Osteoblast (primary cell): ENCODE measurements at regions not wholly inside any gene's neighbourhood (a gene's known extent, or its start where the extent isn't known, plus 50 kb on each side); places are given as distances from the start of the nearest gene placed in this dataset.

ENCODE experiments used
- DNase-seq: peaks from one replicate; pipeline ENCODE4 v3.0.0; 2011; ENCODE audit warnings: low spot score, mixed read lengths; ENCODE audit not compliant: insufficient read length; ENCODE audit errors: missing footprints
- H2AFZ ChIP-seq: 2 replicates; pipeline ENCODE4 v1.6.0; 2011; ENCODE audit warnings: mild to moderate bottlenecking, low read length
- H3K27ac ChIP-seq: 2 replicates; pipeline ENCODE4 v1.5.1; 2011; ENCODE audit warnings: mild to moderate bottlenecking, low read depth, low read length, moderate library complexity
- H3K27me3 ChIP-seq: 2 replicates; pipeline ENCODE4 v1.6.0; 2012; ENCODE audit warnings: mild to moderate bottlenecking, control low read depth, inconsistent platforms, low read length, moderate library complexity; ENCODE audit not compliant: insufficient read depth
- H3K36me3 ChIP-seq: 2 replicates; pipeline ENCODE4 v1.5.1; 2011; ENCODE audit warnings: mild to moderate bottlenecking, low read length, control low read depth, moderate library complexity; ENCODE audit not compliant: insufficient read depth
- H3K4me1 ChIP-seq: 2 replicates; pipeline ENCODE4 v1.5.1; 2011; ENCODE audit warnings: mild to moderate bottlenecking, low read length, control low read depth, moderate library complexity; ENCODE audit not compliant: insufficient read depth
- H3K4me2 ChIP-seq: 2 replicates; pipeline ENCODE4 v1.6.0; 2011; ENCODE audit warnings: mild to moderate bottlenecking, low read length; ENCODE audit not compliant: insufficient read depth
- H3K4me3 ChIP-seq: fragments of 200-600 bp; sonication (generic); 3 replicates; pipeline ENCODE4 v1.5.1; 2012; ENCODE audit warnings: mild to moderate bottlenecking, low read length, inconsistent platforms; ENCODE audit not compliant: insufficient read depth
- H3K79me2 ChIP-seq: 2 replicates; pipeline ENCODE4 v1.6.0; 2012; ENCODE audit warnings: mild to moderate bottlenecking, low read length, control low read depth, inconsistent platforms; ENCODE audit not compliant: insufficient read depth
- H3K9me3 ChIP-seq: 2 replicates; pipeline ENCODE4 v1.5.1; 2011; ENCODE audit warnings: low read depth, low read length, control low read depth
- H4K20me1 ChIP-seq: 2 replicates; pipeline ENCODE4 v1.6.0; 2012; ENCODE audit warnings: mild to moderate bottlenecking, low read length, control low read depth; ENCODE audit not compliant: insufficient read depth
- TF ChIP-seq, protein P1 (sequence below): IDR thresholded peaks from 2 replicates; pipeline ENCODE4 v1.5.1; 2011; ENCODE audit warnings: mild to moderate bottlenecking, low read depth, low read length, moderate library complexity; ENCODE audit errors: extremely low read depth

DNA sequence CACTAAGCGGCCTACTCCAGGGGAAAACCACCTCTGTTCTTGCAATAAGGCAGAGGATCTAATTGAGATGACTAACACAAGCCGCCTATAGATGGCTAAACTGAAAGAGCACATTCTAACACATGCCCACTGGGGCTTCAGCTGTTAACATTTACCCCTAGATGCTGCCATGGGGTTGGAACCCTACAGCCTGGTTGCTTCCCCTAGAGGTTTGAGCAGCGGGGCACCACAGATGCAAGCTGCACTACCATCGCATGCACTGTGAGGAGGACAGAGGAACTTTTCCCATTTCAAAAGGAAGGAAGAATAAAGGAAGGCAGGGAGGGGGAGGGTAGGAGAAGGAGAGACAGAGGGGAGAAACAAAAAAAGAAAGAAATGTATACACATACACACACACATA, 465.8 kb upstream of the PCDH15 start:
- Histone ChIP-seq H3K4me3 (no peak overlapping the region), H3K4me1 (no peaks in the 10 kb centered on the region), H2AFZ (no peak overlapping the region), H4K20me1 (no peaks in the 10 kb centered on the region), H3K36me3 (no peaks in the 10 kb centered on the region), H3K79me2 (no peaks in the 10 kb centered on the region), H3K27ac (no peak overlapping the region), H3K9me3 (no peaks in the 10 kb centered on the region), H3K4me2 (no peak overlapping the region), H3K27me3 (no peaks in the 10 kb centered on the region)
- DNase-seq = no peak
- TF ChIP-seq, protein P1, sequence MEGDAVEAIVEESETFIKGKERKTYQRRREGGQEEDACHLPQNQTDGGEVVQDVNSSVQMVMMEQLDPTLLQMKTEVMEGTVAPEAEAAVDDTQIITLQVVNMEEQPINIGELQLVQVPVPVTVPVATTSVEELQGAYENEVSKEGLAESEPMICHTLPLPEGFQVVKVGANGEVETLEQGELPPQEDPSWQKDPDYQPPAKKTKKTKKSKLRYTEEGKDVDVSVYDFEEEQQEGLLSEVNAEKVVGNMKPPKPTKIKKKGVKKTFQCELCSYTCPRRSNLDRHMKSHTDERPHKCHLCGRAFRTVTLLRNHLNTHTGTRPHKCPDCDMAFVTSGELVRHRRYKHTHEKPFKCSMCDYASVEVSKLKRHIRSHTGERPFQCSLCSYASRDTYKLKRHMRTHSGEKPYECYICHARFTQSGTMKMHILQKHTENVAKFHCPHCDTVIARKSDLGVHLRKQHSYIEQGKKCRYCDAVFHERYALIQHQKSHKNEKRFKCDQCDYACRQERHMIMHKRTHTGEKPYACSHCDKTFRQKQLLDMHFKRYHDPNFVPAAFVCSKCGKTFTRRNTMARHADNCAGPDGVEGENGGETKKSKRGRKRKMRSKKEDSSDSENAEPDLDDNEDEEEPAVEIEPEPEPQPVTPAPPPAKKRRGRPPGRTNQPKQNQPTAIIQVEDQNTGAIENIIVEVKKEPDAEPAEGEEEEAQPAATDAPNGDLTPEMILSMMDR = no peak

DNA sequence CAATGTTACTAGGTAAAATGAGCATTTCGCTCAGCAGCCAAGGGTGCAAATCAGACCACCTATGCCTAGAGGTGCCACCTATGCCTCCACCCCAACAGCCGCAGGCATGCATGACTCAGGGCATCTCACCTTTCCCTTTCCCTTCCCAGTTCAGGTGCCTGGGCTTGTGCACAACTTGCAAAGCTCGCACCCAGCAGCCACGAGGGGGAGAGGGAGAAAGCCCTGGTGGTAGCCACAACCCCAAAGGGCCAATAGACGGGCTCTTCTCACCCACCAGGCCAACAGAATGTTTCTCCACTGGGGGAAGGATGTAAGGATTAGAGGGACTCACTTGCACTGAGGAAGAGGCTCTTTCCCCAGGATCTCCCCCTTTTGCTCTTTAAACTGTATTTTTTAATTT, 462.3 kb upstream of the PCDH15 start:
- Histone ChIP-seq H3K4me3 (no peak overlapping the region), H3K79me2 (no peaks in the 10 kb centered on the region), H3K27me3 (no peaks in the 10 kb centered on the region), H3K36me3 (no peaks in the 10 kb centered on the region), H3K27ac (no peak overlapping the region), H3K4me1 (no peaks in the 10 kb centered on the region), H4K20me1 (no peaks in the 10 kb centered on the region), H2AFZ (no peak overlapping the region), H3K9me3 (no peaks in the 10 kb centered on the region), H3K4me2 (no peak overlapping the region)
- no peak for DNase-seq
- TF ChIP-seq, protein P1 = no peak

DNA sequence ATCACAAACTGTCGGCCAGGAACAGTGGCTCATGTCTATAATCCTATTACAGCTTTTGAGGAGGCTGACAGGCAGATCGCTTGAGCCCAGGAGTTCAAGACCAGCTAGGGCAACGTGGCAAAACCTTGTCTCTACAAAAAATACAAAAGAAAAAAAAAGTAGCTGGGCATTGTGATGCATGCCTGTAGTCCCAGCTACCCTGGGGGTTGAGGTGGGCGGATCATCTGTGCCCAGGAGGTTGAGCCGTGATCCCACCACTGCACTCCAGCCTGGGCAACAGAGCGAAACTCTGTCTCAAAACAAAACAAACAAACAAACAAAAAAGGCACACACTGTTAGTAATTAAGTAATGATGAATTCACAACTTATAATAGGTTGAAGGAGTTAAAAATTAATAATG, 441.5 kb upstream of the PCDH15 start:
- no peaks in the 10 kb centered on the region for H3K9me3 ChIP-seq
- DNase-seq = no peak
- TF ChIP-seq, protein P1 = no peak
- H3K27me3 ChIP-seq = no peaks in the 10 kb centered on the region
- no peaks in the 10 kb centered on the region for H3K36me3 ChIP-seq
- H3K4me3 ChIP-seq = no peak overlapping the region
- H3K4me1 ChIP-seq = no peaks in the 10 kb centered on the region
- H3K79me2 ChIP-seq = no peaks in the 10 kb centered on the region
- H4K20me1 ChIP-seq = no peaks in the 10 kb centered on the region
- no peak overlapping the region for H3K27ac ChIP-seq
- H3K4me2 ChIP-seq = no peak overlapping the region
- H2AFZ ChIP-seq = no peak overlapping the region

DNA sequence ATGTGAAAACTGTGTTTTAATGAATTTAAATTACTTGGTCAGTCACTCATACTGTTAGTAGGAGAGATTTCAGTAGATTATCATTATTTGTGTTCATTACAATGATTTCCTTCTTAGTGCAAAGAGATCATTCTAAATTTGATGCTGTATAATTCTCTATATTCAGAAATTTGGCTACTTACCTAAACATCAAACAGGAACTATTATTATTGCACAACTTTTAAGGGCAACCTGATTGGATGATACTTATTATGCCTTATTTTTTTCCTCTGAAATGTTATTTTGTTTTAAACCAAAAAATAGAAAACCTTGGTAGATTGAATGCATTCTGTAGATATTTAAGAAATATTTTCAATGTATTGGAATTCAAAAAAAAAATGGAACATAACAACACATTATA, 436.4 kb upstream of the PCDH15 start:
- Histone ChIP-seq H3K4me1 (no peaks in the 10 kb centered on the region), H3K27me3 (no peaks in the 10 kb centered on the region), H3K27ac (no peak overlapping the region), H4K20me1 (no peaks in the 10 kb centered on the region), H3K4me2 (no peak overlapping the region), H3K36me3 (no peaks in the 10 kb centered on the region), H3K9me3 (no peaks in the 10 kb centered on the region), H3K79me2 (no peaks in the 10 kb centered on the region), H3K4me3 (no peak overlapping the region), H2AFZ (no peak overlapping the region)
- TF ChIP-seq, protein P1 = no peak
- no peak for DNase-seq
